Effector memory CD4-positive, alpha-beta T cell (primary cell): ENCODE measurements at regions not wholly inside any gene's neighbourhood (a gene's known extent, or its start where the extent isn't known, plus 50 kb on each side); places are given as distances from the start of the nearest gene placed in this dataset.
"Not testable (repeated sequence)": the region's sequence is repeated elsewhere in the genome, so short reads cannot be mapped to it uniquely, and the experiment has no call there.

Experiments
- DNase-seq, 3 donors: peaks; one replicate each; pipeline ENCODE4 v3.0.0-alpha.2; 2020
- H3K27ac ChIP-seq: 2 replicates; pipeline ENCODE4 v1.7.0; 2013; ENCODE audit warnings: mild to moderate bottlenecking, low read length, moderate library complexity; ENCODE audit not compliant: insufficient read depth, poor library complexity, severe bottlenecking
- H3K27me3 ChIP-seq: replicated peaks from 2 replicates; pipeline ENCODE4 v1.7.0; 2013; ENCODE audit warnings: mild to moderate bottlenecking, low read length; ENCODE audit not compliant: insufficient read depth, control insufficient read depth, poor library complexity, severe bottlenecking
- H3K36me3 ChIP-seq: 2 replicates; pipeline ENCODE4 v1.7.0; 2013; ENCODE audit warnings: mild to moderate bottlenecking, low read length, moderate library complexity; ENCODE audit not compliant: control insufficient read depth, insufficient read depth
- H3K4me1 ChIP-seq: 2 replicates; pipeline ENCODE4 v1.7.0; 2013; ENCODE audit warnings: low read length, mild to moderate bottlenecking; ENCODE audit not compliant: control insufficient read depth, insufficient read depth, poor library complexity, severe bottlenecking
- H3K4me3 ChIP-seq: 2 replicates; pipeline ENCODE4 v1.7.0; 2013; ENCODE audit warnings: low read length, low read depth, mild to moderate bottlenecking; ENCODE audit not compliant: insufficient read depth, poor library complexity, severe bottlenecking
- H3K9me3 ChIP-seq: 2 replicates; pipeline ENCODE4 v1.7.0; 2013; ENCODE audit warnings: mild to moderate bottlenecking, low read length, moderate library complexity; ENCODE audit not compliant: control insufficient read depth

DNA sequence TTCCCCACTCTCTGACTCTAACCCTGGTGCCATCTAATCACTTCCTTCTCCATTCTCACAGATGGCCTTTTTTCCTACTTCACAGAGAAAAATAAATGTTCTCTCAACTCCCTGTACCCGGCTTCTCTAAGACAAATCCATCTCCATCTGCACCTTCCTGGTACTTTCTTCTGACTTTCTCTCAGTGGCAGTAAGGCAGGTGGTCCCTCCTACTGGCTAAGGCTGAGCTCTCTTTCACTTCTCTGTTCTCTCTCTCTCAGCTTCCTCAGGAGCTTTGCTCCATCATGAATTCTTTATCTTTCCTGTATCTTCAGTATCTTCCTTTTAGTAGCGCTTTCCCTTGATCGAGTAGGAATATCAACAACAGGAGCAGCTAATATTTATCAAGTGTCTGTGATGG is 421.6 kb downstream of the TMEM135 start:
- H3K27ac ChIP-seq, result no peak overlapping the region
- no peak for DNase-seq
- no peaks in the 10 kb centered on the region for H3K9me3 ChIP-seq
- H3K4me1 ChIP-seq, result no peaks in the 10 kb centered on the region
- no peak overlapping the region for H3K4me3 ChIP-seq
- H3K36me3 ChIP-seq, result no peaks in the 10 kb centered on the region
- H3K27me3 ChIP-seq, result no peaks in the 10 kb centered on the region

DNA sequence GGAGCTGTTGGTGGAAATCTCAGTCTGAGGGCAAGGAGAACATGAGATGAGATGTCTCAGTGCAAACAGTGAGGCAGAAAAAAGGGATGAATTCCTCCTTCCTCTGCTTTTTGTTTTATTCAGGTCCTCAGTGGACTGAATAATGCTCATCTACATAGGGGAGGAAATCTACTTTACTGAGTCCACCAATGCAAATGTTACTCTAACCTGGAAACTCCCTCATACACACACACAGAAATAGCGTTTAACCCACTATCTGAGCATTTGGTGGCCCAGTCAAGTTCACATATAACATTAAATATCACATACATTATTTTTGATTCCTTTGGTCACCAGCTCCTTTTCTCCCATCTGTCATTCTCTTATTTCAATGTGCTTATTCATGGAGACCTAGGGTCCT is 418.8 kb downstream of the TMEM135 start:
- Histone ChIP-seq H3K4me3 (no peak overlapping the region), H3K4me1 (no peaks in the 10 kb centered on the region), H3K36me3 (no peaks in the 10 kb centered on the region), H3K27me3 (no peaks in the 10 kb centered on the region), H3K9me3 (no peaks in the 10 kb centered on the region), H3K27ac (no peak overlapping the region)
- DNase-seq, result no peak

DNA sequence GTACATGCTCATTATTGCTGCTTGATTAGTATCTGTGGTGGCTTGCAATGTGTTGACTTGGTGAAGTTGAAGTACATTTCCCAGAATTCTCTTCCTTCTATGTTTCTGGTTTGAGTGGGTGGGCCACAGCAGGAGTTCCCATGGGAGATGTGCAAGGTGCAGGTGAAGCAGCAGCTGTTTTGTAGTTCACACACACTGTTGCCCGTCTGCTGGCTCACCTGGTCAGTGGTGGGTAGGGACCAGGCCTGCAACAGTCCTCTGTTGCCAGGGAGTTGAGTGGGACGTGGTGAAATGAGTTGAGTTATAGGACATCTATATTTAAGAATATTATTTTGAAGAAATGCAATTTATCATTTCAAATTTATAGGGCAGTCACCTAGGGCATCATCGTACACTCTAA is 417.4 kb downstream of the TMEM135 start:
- DNase-seq, result no peak
- Histone ChIP-seq H3K4me1 (no peaks in the 10 kb centered on the region), H3K36me3 (no peaks in the 10 kb centered on the region), H3K27me3 (no peaks in the 10 kb centered on the region), H3K9me3 (no peaks in the 10 kb centered on the region), H3K27ac (no peak overlapping the region), H3K4me3 (no peak overlapping the region)

GRCh38 chr11:87454241-87454640 is 416.5 kb downstream of the TMEM135 start:
- no peak for DNase-seq
- Histone ChIP-seq H3K4me3 (no peak overlapping the region), H3K27me3 (no peaks in the 10 kb centered on the region), H3K4me1 (no peaks in the 10 kb centered on the region), H3K27ac (no peak overlapping the region), H3K36me3 (no peaks in the 10 kb centered on the region), H3K9me3 (no peaks in the 10 kb centered on the region)

DNA sequence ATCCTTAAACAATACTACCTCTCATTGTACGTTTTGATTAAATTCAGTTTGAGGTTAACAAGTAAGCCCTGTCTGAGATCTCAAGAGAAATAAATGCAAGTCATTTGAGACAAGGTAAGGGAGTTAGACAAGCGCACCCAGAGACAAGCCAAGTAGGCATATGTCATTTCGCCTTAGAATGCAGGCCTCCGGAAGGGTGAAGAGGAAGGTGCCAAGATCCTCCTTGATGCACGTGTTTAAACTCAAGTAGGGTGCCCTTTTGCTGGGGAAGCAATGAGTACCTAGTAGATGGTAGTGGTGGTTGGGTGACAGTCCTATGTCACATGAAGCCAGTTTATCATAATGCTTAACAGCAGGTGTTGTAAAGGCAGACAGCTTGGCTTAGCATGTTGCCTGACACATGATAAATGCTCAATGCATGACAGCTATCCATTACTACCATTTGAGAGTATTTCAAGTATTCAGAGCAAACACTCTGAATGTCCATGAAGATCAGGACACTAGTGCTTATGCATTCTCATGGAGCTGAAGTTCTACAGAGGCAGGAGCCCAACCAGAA is 415.9 kb downstream of the TMEM135 start:
- H3K27me3 ChIP-seq, result no peaks in the 10 kb centered on the region
- no peak overlapping the region for H3K27ac ChIP-seq
- no peak for DNase-seq
- H3K36me3 ChIP-seq, result no peaks in the 10 kb centered on the region
- no peak overlapping the region for H3K4me3 ChIP-seq
- no peaks in the 10 kb centered on the region for H3K4me1 ChIP-seq
- no peaks in the 10 kb centered on the region for H3K9me3 ChIP-seq

DNA sequence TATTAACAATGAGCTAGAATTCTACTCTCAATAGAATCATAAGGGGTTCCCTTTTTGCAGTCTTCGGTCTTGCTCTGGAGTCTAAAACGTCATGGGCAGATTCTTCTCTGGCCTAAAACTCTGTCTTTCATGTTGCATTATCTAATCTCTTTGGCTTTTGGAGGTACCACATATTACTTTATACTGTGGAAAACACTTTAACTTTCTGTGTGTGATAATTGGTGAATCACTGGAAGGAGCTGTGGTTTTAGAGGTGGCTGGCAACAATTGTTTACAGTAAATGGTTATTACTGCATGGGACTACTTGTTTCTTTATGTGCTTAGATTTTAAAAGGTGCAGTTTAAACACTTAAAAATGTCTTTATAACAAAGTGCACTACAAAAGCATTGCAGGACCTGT is 414.3 kb downstream of the TMEM135 start:
- H3K27me3 ChIP-seq, H3K36me3 ChIP-seq, H3K4me1 ChIP-seq, DNase-seq, H3K9me3 ChIP-seq, H3K4me3 ChIP-seq, H3K27ac ChIP-seq: not testable (repeated sequence)

DNA sequence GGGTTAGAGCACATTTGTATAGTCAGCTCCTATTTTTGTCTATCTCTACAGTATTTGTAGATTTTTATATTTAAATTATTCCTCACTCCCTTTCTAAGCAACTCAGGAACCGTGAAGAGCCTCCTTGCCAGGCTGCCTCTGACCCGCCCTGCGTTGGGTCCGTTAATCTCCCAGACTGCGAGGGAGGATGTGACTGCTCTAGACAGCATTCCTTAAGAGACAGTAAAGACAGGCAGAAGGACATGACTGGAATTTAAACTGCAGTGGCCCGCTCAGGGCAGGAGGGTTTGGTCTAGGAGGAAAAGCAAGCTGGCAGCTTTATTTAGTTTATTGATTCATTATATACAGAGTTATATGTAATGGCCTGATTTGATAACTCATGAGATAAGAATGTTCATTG is 413.7 kb downstream of the TMEM135 start:
- H3K27ac ChIP-seq, result no peak overlapping the region
- H3K9me3 ChIP-seq, result no peaks in the 10 kb centered on the region
- no peaks in the 10 kb centered on the region for H3K4me1 ChIP-seq
- DNase-seq, result no peak
- H3K4me3 ChIP-seq, result no peak overlapping the region
- H3K27me3 ChIP-seq, result no peaks in the 10 kb centered on the region
- no peaks in the 10 kb centered on the region for H3K36me3 ChIP-seq

DNA sequence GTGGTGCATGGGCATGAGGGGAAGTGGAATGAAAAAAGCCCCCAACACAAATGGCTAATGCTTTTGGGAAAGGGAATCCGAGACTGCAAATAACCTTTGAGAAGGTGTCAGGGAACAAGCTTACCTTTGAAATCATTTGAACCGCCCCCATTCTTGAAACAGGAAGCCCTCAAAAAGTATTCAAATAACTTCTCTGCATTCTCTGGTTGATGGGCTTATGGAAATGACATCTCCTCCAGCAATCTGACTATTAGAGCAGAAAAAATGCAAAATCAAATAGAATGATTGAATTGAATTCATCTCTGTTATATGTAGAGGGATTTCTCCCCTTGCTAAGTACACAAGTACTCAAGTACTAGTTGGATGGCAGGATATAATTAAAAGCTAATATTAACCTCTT is 409.9 kb downstream of the TMEM135 start:
- Histone ChIP-seq H3K36me3 (no peaks in the 10 kb centered on the region), H3K9me3 (no peaks in the 10 kb centered on the region), H3K27ac (no peak overlapping the region), H3K27me3 (no peaks in the 10 kb centered on the region), H3K4me3 (no peak overlapping the region), H3K4me1 (no peaks in the 10 kb centered on the region)
- DNase-seq, result no peak

GRCh38 chr11:87444993-87445392 is 407.3 kb downstream of the TMEM135 start:
- no peaks in the 10 kb centered on the region for H3K27me3 ChIP-seq
- no peaks in the 10 kb centered on the region for H3K4me1 ChIP-seq
- no peak overlapping the region for H3K27ac ChIP-seq
- no peak overlapping the region for H3K4me3 ChIP-seq
- no peaks in the 10 kb centered on the region for H3K9me3 ChIP-seq
- H3K36me3 ChIP-seq, result no peaks in the 10 kb centered on the region
- DNase-seq, result no peak

DNA sequence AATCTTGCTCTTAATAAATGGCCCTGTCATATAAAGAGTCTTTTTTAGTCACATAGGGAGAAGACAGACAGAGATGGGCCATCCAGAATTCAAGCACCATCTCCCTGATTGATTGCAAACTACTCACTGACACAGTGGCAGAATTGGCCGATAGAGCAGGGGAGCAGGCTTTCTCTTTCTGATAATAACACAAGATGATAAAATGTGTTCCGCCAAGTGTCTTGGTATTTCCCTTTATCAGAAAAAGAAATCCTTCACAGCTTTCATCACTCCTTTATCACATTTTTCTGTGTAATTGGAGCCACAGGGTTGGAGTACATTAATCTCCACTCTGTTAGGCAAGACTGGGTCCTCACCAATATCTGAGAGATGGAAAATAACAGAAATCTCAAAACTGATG is 406.0 kb downstream of the TMEM135 start:
- H3K4me3 ChIP-seq, result no peak overlapping the region
- no peaks in the 10 kb centered on the region for H3K36me3 ChIP-seq
- no peaks in the 10 kb centered on the region for H3K27me3 ChIP-seq
- no peaks in the 10 kb centered on the region for H3K9me3 ChIP-seq
- no peak overlapping the region for H3K27ac ChIP-seq
- DNase-seq, result no peak
- no peaks in the 10 kb centered on the region for H3K4me1 ChIP-seq
